HEK293T (cell line): ENCODE measurements at regions not wholly inside any gene's neighbourhood (a gene's known extent, or its start where the extent isn't known, plus 50 kb on each side); places are given as distances from the start of the nearest gene placed in this dataset.
A peak's percentile ranks its signal among the peaks of the same experiment; 100 is the strongest.

Source experiments
- CTCF ChIA-PET: fragments of 350-600 bp; formaldehyde crosslinking; extraction: SDS; loops from one replicate; lab custom pipeline; 2021; ENCODE audit warnings: antibody characterized with exemption, inconsistent platforms; lab: Yijun Ruan, JAX
- POLR2A ChIA-PET: fragments of 350-600 bp; formaldehyde crosslinking; extraction: SDS; loops from one replicate; lab custom pipeline; 2020; ENCODE audit warnings: antibody characterized with exemption, inconsistent platforms; lab: Yijun Ruan, JAX
- DNase-seq: peaks from one replicate; pipeline ENCODE4 v3.0.0; 2012; ENCODE audit warnings: mixed read lengths; ENCODE audit errors: extremely low spot score
- ARNT ChIP-seq: fragments of 450-650 bp; IDR thresholded peaks from 2 replicates; pipeline ENCODE4 v1.6.1; 2017; ENCODE audit warnings: mild to moderate bottlenecking
- BHLHE40 ChIP-seq: fragments of 450-650 bp; IDR thresholded peaks from 2 replicates; pipeline ENCODE4 v1.6.1; 2016; ENCODE audit warnings: mild to moderate bottlenecking, moderate library complexity, borderline replicate concordance
- CTBP1 ChIP-seq: fragments of 450-650 bp; IDR thresholded peaks from 2 replicates; pipeline ENCODE4 v1.6.1; 2016; ENCODE audit warnings: borderline replicate concordance
- ELF4 ChIP-seq: fragments of 450-650 bp; IDR thresholded peaks from 2 replicates; pipeline ENCODE4 v1.6.1; 2017; ENCODE audit warnings: antibody characterized with exemption
- FOXA1 ChIP-seq: fragments of 450-650 bp; IDR thresholded peaks from 2 replicates; pipeline ENCODE4 v1.6.1; 2016; ENCODE audit warnings: mild to moderate bottlenecking
- FOXK2 ChIP-seq: fragments of 450-650 bp; IDR thresholded peaks from 2 replicates; pipeline ENCODE4 v1.6.1; 2016; ENCODE audit warnings: mild to moderate bottlenecking
- FOXM1 ChIP-seq: fragments of 450-650 bp; IDR thresholded peaks from 2 replicates; pipeline ENCODE4 v1.6.1; 2017; ENCODE audit warnings: mild to moderate bottlenecking, borderline replicate concordance
- HDGF ChIP-seq: fragments of 450-650 bp; IDR thresholded peaks from 2 replicates; pipeline ENCODE4 v1.6.1; 2017; ENCODE audit warnings: antibody characterized with exemption, borderline replicate concordance
- L3MBTL2 ChIP-seq: fragments of 450-650 bp; conservative IDR thresholded peaks from 2 replicates; pipeline ENCODE4 v1.6.1; 2016; ENCODE audit warnings: mild to moderate bottlenecking
- LEF1 ChIP-seq: fragments of 450-650 bp; IDR thresholded peaks from 2 replicates; pipeline ENCODE4 v1.6.1; 2017; ENCODE audit warnings: mild to moderate bottlenecking, borderline replicate concordance
- NFRKB ChIP-seq: fragments of 450-650 bp; IDR thresholded peaks from 2 replicates; pipeline ENCODE4 v1.6.1; 2016; ENCODE audit warnings: mild to moderate bottlenecking, moderate library complexity
- SP1 ChIP-seq: fragments of 450-650 bp; IDR thresholded peaks from 2 replicates; pipeline ENCODE4 v1.6.1; 2017
- SUZ12 ChIP-seq: fragments of 450-650 bp; IDR thresholded peaks from 2 replicates; pipeline ENCODE4 v1.6.1; 2016; ENCODE audit warnings: mild to moderate bottlenecking
- TARDBP ChIP-seq: fragments of 450-650 bp; IDR thresholded peaks from 2 replicates; pipeline ENCODE4 v1.6.1; 2016
- ZNF384 ChIP-seq: fragments of 450-650 bp; IDR thresholded peaks from 2 replicates; pipeline ENCODE4 v1.6.1; 2016
- TF ChIP-seq, protein P1 (sequence below): fragments of 450-650 bp; IDR thresholded peaks from 2 replicates; pipeline ENCODE4 v1.6.1; 2016

DNA sequence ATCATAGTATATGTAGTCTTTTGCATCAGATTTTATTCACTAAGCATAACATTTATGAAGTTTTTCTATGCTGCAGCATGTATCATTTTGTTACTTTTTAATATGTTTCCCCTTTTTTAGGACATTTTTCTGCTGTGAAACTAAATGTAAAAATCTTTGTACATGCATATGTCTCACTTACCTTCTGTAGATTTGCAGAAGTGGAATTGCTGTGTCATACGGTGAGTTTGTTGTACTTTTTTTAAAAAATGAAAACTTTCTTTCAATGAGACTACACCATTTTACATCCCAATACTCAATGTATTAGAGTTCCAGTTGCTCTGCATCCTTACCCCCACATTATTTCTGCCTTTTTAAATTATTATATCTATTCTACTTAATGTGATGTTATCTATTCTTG lies 868.9 kb downstream of the PDHA2 start:
- TF ChIP-seq FOXA1 (no peak), CTBP1 (no peak)
- ChIA-PET POLR2A (no interaction called here), CTCF (no interaction called here)
- no peak for DNase-seq

DNA sequence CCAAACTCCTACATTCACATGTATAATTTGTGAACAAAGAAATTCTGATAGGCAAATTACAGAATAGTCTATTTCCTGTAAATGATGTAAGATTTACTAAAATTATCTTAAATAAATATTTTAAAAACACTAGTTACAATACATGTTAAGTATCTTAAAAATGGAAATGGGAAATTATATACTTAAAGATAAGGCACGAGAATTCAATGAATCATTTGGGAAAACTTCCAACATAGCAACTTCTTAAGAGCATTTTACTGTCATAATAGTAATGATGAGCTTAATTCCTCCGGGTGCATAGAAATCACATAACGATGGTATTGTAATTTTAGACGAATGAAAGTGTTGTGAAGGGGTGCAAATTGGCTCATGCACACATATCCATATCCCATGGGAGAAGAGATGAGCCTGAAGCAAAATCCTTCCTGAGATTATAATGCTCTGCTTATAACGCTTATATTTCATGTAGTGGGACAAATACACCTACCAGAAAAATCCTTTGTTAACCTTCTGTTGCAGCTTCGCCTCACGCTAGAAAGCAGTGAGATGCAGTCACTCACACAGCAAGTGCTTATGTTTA lies 873.5 kb downstream of the PDHA2 start:
- ChIA-PET CTCF (no interaction called here), POLR2A (no interaction called here)
- no peak for TF ChIP-seq FOXA1
- TF ChIP-seq HDGF, result no peak
- no peak for TF ChIP-seq LEF1
- no peak for TF ChIP-seq BHLHE40
- TF ChIP-seq, protein P1, sequence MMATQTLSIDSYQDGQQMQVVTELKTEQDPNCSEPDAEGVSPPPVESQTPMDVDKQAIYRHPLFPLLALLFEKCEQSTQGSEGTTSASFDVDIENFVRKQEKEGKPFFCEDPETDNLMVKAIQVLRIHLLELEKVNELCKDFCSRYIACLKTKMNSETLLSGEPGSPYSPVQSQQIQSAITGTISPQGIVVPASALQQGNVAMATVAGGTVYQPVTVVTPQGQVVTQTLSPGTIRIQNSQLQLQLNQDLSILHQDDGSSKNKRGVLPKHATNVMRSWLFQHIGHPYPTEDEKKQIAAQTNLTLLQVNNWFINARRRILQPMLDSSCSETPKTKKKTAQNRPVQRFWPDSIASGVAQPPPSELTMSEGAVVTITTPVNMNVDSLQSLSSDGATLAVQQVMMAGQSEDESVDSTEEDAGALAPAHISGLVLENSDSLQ, result no peak
- TF ChIP-seq ARNT, result no peak
- no peak for TF ChIP-seq SUZ12
- TF ChIP-seq TARDBP, result no peak
- no peak for TF ChIP-seq FOXM1
- no peak for TF ChIP-seq L3MBTL2
- TF ChIP-seq ZNF384, result no peak
- no peak for TF ChIP-seq SP1
- no peak for TF ChIP-seq CTBP1
- TF ChIP-seq FOXK2, result no peak
- TF ChIP-seq NFRKB, result no peak

DNA sequence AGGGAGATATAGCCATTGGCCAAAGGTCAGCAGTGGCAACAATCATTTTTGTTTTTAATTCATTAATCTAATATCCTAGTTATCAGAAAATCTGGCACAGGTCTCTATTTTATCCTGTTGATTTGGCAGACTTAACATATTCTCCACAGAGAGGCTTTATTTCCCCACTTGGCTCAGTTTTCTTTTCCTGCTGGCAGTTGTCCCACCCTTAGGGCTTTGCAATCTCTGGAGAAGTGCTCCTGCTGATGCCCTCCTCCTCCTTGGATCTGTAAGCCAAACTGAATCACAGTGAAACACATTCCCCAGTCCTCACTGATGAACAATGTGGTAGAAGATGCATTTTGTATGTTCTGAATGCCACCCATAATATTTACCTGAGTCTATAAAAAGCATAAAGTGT lies 889.7 kb downstream of the PDHA2 start:
- TF ChIP-seq SUZ12, result no peak
- ChIA-PET POLR2A (no interaction called here), CTCF (no interaction called here)
- no peak for DNase-seq

More for the DNA sequence above, 873.5 kb downstream of the PDHA2 start:
- DNase-seq, result no peak

DNA sequence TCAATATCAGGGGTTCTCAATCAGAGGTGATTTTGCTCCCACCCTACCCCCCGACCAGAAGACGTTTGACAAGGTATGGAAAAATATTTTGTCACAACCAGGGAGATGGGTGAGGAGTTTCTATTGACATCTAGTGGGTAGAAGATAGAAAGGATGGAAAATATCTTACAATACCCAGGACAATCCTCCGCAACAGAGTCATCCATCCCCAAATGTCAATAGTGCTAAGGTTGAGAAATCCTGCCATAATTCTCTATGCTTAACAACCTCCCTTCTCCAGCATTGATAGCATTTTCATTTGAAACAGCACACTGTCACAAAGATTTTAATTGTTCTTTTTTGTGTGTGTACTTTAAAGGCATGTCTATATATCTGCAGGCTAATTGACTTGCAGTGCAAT lies 890.5 kb downstream of the PDHA2 start:
- CTCF ChIA-PET, result no interaction called here
- no peak for DNase-seq
- no peak for TF ChIP-seq NFRKB
- TF ChIP-seq BHLHE40, result no peak
- TF ChIP-seq TARDBP, result no peak
- no peak for TF ChIP-seq ARNT
- no peak for TF ChIP-seq LEF1
- TF ChIP-seq FOXM1, result no peak
- TF ChIP-seq CTBP1, result no peak
- TF ChIP-seq L3MBTL2, result no peak
- no peak for TF ChIP-seq FOXK2
- no peak for TF ChIP-seq FOXA1
- no peak for TF ChIP-seq ELF4
- no peak for TF ChIP-seq SUZ12
- TF ChIP-seq HDGF, result no peak
- TF ChIP-seq, protein P1, result no peak
- POLR2A ChIA-PET, result no interaction called here

DNA sequence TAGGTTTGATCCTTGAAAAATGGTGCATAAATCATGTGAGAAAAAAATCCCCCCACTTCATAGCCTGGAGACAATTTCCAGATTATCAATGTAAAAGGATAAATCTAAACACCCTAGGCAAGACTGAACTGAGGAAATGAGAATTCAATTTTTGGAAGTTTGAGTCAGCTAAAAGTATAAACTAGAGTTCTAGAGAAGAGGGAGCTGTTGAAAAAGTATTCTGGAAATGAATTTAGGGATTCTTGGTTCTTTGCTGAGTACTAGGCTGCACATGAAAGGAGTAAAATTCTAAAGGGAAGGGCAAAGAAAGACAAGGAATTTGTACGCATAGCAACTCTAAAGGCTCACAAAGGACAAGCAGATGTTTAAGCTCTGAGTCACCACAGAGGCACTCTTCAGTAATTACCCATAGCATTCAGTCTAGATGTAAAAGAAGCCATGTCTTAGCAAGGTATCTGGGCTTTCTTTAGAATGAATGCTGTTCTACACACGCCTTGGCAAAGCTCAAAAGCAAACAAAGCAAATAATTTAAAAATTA lies 896.5 kb downstream of the PDHA2 start:
- ChIA-PET POLR2A (no interaction called here), CTCF (interaction anchor here (0.6 kb wide), 1 partner anchor 949 kb away, joined by 3 read pairs; no protein-coding TSS in a partner anchor)
- DNase-seq, result peak; percentile 5
- TF ChIP-seq BHLHE40, result no peak

DNA sequence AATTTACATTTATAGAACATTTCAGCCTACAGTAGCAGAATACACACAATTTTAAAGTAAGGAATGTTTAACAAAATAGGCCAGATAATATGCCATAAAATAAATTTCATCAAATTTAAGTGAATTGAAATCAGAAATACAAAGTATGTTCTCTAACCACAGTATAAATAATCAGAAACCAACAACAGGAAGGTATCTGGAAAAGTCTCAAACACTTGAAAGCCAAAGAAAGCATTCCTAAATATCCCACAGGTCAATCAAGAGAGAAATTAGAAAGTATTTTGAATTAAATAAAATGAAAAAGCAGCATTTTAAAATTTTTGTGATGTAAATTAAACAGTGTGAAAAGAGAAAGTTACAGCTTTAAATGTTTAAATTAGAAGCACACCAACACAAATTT lies 899.2 kb downstream of the PDHA2 start:
- CTCF ChIA-PET, result no interaction called here
- no peak for DNase-seq

More for the DNA sequence above, 899.2 kb downstream of the PDHA2 start:
- POLR2A ChIA-PET, result no interaction called here
- TF ChIP-seq ZNF384, result no peak
- no peak for TF ChIP-seq TARDBP
- TF ChIP-seq FOXM1, result no peak
- TF ChIP-seq LEF1, result no peak
- TF ChIP-seq SP1, result no peak
- no peak for TF ChIP-seq BHLHE40
- TF ChIP-seq SUZ12, result no peak
- TF ChIP-seq CTBP1, result no peak
- TF ChIP-seq ARNT, result no peak
- no peak for TF ChIP-seq L3MBTL2
- TF ChIP-seq FOXA1, result no peak
- TF ChIP-seq FOXK2, result no peak
- TF ChIP-seq, protein P1, result no peak
- no peak for TF ChIP-seq ELF4
- no peak for TF ChIP-seq NFRKB
- no peak for TF ChIP-seq HDGF
